PC-9 (cell line): ENCODE measurements at regions not wholly inside any gene's neighbourhood (a gene's known extent, or its start where the extent isn't known, plus 50 kb on each side); places are given as distances from the start of the nearest gene placed in this dataset.

Experiments
- BruUV-seq: library from RNA; stranded (reverse); fragments of 400-500 nt; replicated peaks from 2 replicates; lab custom pipeline; 2021; lab: Mats Ljungman, UMichigan
- CTCF ChIA-PET: fragments of 300-600 bp; sonication (Branson Sonifier 250); formaldehyde crosslinking; loops from one replicate; lab custom pipeline; 2022; ENCODE audit warnings: antibody characterized with exemption; lab: Charles Lee
- POLR2A ChIA-PET: fragments of 300-600 bp; sonication (Branson Sonifier 250); formaldehyde crosslinking; loops from one replicate; lab custom pipeline; 2022; ENCODE audit warnings: antibody characterized with exemption; ENCODE audit not compliant: unreplicated experiment; lab: Charles Lee
- DNase-seq, 2 experiments: peaks; one replicate each; pipeline versions ENCODE4 v3.0.0 to v3.0.0-alpha.2; 2015 to 2022; ENCODE audit warnings: mixed read lengths in 1 of 2
- H2AFZ ChIP-seq: fragments of 200-600 bp; sonication (generic); 2 replicates; pipeline ENCODE4 v1.8.1; 2017; ENCODE audit warnings: antibody characterized with exemption
- H3F3A ChIP-seq: fragments of 200-600 bp; sonication (generic); 2 replicates; pipeline ENCODE4 v1.8.1; 2017; ENCODE audit warnings: antibody characterized with exemption, mild to moderate bottlenecking, low read depth; ENCODE audit not compliant: insufficient read depth
- H3K27ac ChIP-seq: fragments of 200-600 bp; sonication (generic); 2 replicates; pipeline ENCODE4 v1.6.1; 2016; ENCODE audit warnings: mixed run types
- H3K27me3 ChIP-seq: fragments of 200-600 bp; sonication (generic); 2 replicates; pipeline ENCODE4 v1.6.1; 2016; ENCODE audit warnings: low read depth, mixed run types; ENCODE audit not compliant: insufficient read depth
- H3K36me3 ChIP-seq: fragments of 200-600 bp; sonication (generic); 2 replicates; pipeline ENCODE4 v1.6.1; 2016; ENCODE audit warnings: low read depth, mixed run types
- H3K4me1 ChIP-seq: fragments of 200-600 bp; sonication (generic); replicated peaks from 2 replicates; pipeline ENCODE4 v1.6.1; 2016; ENCODE audit warnings: mixed run types; ENCODE audit not compliant: insufficient read depth
- H3K4me2 ChIP-seq: fragments of 200-600 bp; sonication (generic); 2 replicates; pipeline ENCODE4 v1.6.1; 2017; ENCODE audit warnings: mixed run types
- H3K4me3 ChIP-seq: fragments of 200-600 bp; sonication (generic); 2 replicates; pipeline ENCODE4 v1.6.1; 2016; ENCODE audit warnings: mixed run types
- H3K79me2 ChIP-seq: fragments of 200-600 bp; sonication (generic); 2 replicates; pipeline ENCODE4 v1.6.1; 2017; ENCODE audit warnings: low read depth, mixed run types
- H3K9me2 ChIP-seq: fragments of 200-600 bp; sonication (generic); 2 replicates; pipeline ENCODE4 v1.8.1; 2017; ENCODE audit warnings: mild to moderate bottlenecking; ENCODE audit not compliant: insufficient read depth
- H3K9me3 ChIP-seq: fragments of 200-600 bp; sonication (generic); 2 replicates; pipeline ENCODE4 v1.8.1; 2016; ENCODE audit warnings: low read depth; ENCODE audit not compliant: insufficient read depth
- H4K20me1 ChIP-seq: fragments of 200-600 bp; sonication (generic); 2 replicates; pipeline ENCODE4 v1.8.1; 2017; ENCODE audit not compliant: insufficient read depth
- CTCF ChIP-seq: fragments of 200-600 bp; sonication (generic); conservative IDR thresholded peaks from 2 replicates; pipeline ENCODE4 v1.6.1; 2017; ENCODE audit warnings: mixed run types, antibody characterized with exemption, mild to moderate bottlenecking, moderate library complexity
- EZH2 ChIP-seq: fragments of 200-600 bp; sonication (generic); IDR thresholded peaks from 2 replicates; pipeline ENCODE4 v1.8.0; 2017; ENCODE audit warnings: antibody characterized with exemption, low read depth
- intact Hi-C: fragments of 100-400 bp; cut with micrococcal nuclease; formaldehyde crosslinking; loops from one replicate; pipeline ENCODE4 v1.10.0; 2022; ENCODE audit not compliant: unreplicated experiment

GRCh38 chr21:15281714-15282113 is 216.9 kb upstream of the NRIP1 start:
- no peak for TF ChIP-seq EZH2
- no peak for TF ChIP-seq CTCF
- intact Hi-C loops = no loop called here
- Histone ChIP-seq H3K4me2 (no peak overlapping the region), H3K9me3 (peaks cover 4% of the 10 kb centered on the region; the same call in 1 of the 2 replicates), H3K27me3 (no peaks in the 10 kb centered on the region), H3K9me2 (no peaks in the 10 kb centered on the region), H3K27ac (no peak overlapping the region), H3K4me1 (no peaks in the 10 kb centered on the region), H3F3A (no peaks in the 10 kb centered on the region), H2AFZ (no peak overlapping the region), H3K36me3 (no peaks in the 10 kb centered on the region), H4K20me1 (no peaks in the 10 kb centered on the region), H3K4me3 (no peak overlapping the region), H3K79me2 (no peaks in the 10 kb centered on the region)
- DNase-seq = no peak
- POLR2A ChIA-PET = no interaction called here
- CTCF ChIA-PET = no interaction called here
- no TSS peak for BruUV-seq

- no TSS peak for BruUV-seq
- no peaks in the 10 kb centered on the region for H3K4me1 ChIP-seq
- CTCF ChIA-PET = no interaction called here
- H3K4me2 ChIP-seq = no peak overlapping the region
- no peaks in the 10 kb centered on the region for H3K9me3 ChIP-seq
- POLR2A ChIA-PET = no interaction called here
- no peak overlapping the region for H3K27ac ChIP-seq
- intact Hi-C loops = no loop called here
- no peak overlapping the region for H3K4me3 ChIP-seq
- no peaks in the 10 kb centered on the region for H3K36me3 ChIP-seq
- TF ChIP-seq CTCF = no peak
- TF ChIP-seq EZH2 = no peak
- H3K27me3 ChIP-seq = no peaks in the 10 kb centered on the region
- no peaks in the 10 kb centered on the region for H3K9me2 ChIP-seq
- no peak for DNase-seq
- H4K20me1 ChIP-seq = no peaks in the 10 kb centered on the region
- no peaks in the 10 kb centered on the region for H3K79me2 ChIP-seq
- no peak overlapping the region for H2AFZ ChIP-seq
- H3F3A ChIP-seq = no peaks in the 10 kb centered on the region
Observed at GRCh38 chr21:15282665-15283064, 217.9 kb upstream of the NRIP1 start.

GRCh38 chr21:15283138-15283537 is 218.3 kb upstream of the NRIP1 start:
- Histone ChIP-seq H3K4me1 (no peaks in the 10 kb centered on the region), H3F3A (no peaks in the 10 kb centered on the region), H3K36me3 (no peaks in the 10 kb centered on the region), H3K9me3 (no peaks in the 10 kb centered on the region), H3K27ac (no peak overlapping the region), H3K79me2 (no peaks in the 10 kb centered on the region), H4K20me1 (no peaks in the 10 kb centered on the region), H3K27me3 (no peaks in the 10 kb centered on the region), H3K9me2 (no peaks in the 10 kb centered on the region), H2AFZ (no peak overlapping the region), H3K4me2 (no peak overlapping the region), H3K4me3 (no peak overlapping the region)
- CTCF ChIA-PET = no interaction called here
- TF ChIP-seq EZH2 = no peak
- TF ChIP-seq CTCF = no peak
- intact Hi-C loops = no loop called here
- BruUV-seq = no TSS peak
- POLR2A ChIA-PET = no interaction called here
- DNase-seq = no peak
